Coronary artery (tissue), 2 donors: ENCODE measurements at regions not wholly inside any gene's neighbourhood (a gene's known extent, or its start where the extent isn't known, plus 50 kb on each side); places are given as distances from the start of the nearest gene placed in this dataset.

Source experiments
- DNase-seq: peaks from one replicate; pipeline ENCODE4 v3.0.0-alpha.2; 2017; ENCODE audit warnings: low spot score
- H3K27ac ChIP-seq, 2 donors: fragments of 200-600 bp; sonication (generic); one replicate each; pipeline ENCODE4 v1.5.1; 2016 to 2019
- H3K4me3 ChIP-seq: fragments of 200-600 bp; sonication (generic); 2 replicates; pipeline ENCODE4 v1.5.1; 2016; ENCODE audit warnings: mild to moderate bottlenecking, moderate library complexity
- CTCF ChIP-seq: fragments of 200-600 bp; sonication (generic); IDR thresholded peaks from one replicate; pipeline ENCODE4 v1.5.1; 2019; ENCODE audit warnings: antibody characterized with exemption

- no peak for TF ChIP-seq CTCF
- no peak overlapping the region for H3K27ac ChIP-seq
- DNase-seq = no peak
- H3K4me3 ChIP-seq = no peak overlapping the region
These were observed 137.1 kb upstream of the CCDC68 start for GRCh38 chr18:55096263-55096951.

- no peak for DNase-seq
- H3K4me3 ChIP-seq = no peak overlapping the region
- no peak overlapping the region for H3K27ac ChIP-seq
- no peak for TF ChIP-seq CTCF
These were observed 136.3 kb upstream of the CCDC68 start for GRCh38 chr18:55095584-55095983.

- TF ChIP-seq CTCF = no peak
- DNase-seq = no peak
- H3K4me3 ChIP-seq = no peak overlapping the region
- H3K27ac ChIP-seq = no peak overlapping the region
These were observed 134.5 kb upstream of the CCDC68 start for GRCh38 chr18:55093808-55094207.

GRCh38 chr18:55093295-55093694, 134.0 kb upstream of the CCDC68 start:
- H3K4me3 ChIP-seq = no peak overlapping the region
- no peak overlapping the region for H3K27ac ChIP-seq
- TF ChIP-seq CTCF = no peak
- DNase-seq = no peak

GRCh38 chr18:55092166-55092565, 132.9 kb upstream of the CCDC68 start:
- no peak for DNase-seq
- TF ChIP-seq CTCF = no peak
- Histone ChIP-seq H3K4me3 (no peak overlapping the region), H3K27ac (no peak overlapping the region)

GRCh38 chr18:55090564-55091188, 131.4 kb upstream of the CCDC68 start:
- Histone ChIP-seq H3K27ac (no peak overlapping the region), H3K4me3 (no peak overlapping the region)
- DNase-seq = no peak
- no peak for TF ChIP-seq CTCF

GRCh38 chr18:55089610-55090009, 130.3 kb upstream of the CCDC68 start:
- Histone ChIP-seq H3K4me3 (no peak overlapping the region), H3K27ac (no peak overlapping the region)
- TF ChIP-seq CTCF = no peak
- no peak for DNase-seq
